ENCODE measurements at regions not wholly inside any gene's neighbourhood (a gene's known extent, or its start where the extent isn't known, plus 50 kb on each side); places are given as distances from the start of the nearest gene placed in this dataset.

GRCh38 chr17:72046643-72047612, 73.9 kb upstream of the SOX9 start:
- no peak overlapping the region for H3K4me3 ChIP-seq (ENCODE audit: insufficient read depth, low read depth, low read length, poor library complexity, severe bottlenecking)
- no peaks in the 10 kb centered on the region for H3K27me3 ChIP-seq (replicated peaks; ENCODE audit: control insufficient read depth, insufficient read depth, low read length, poor library complexity, severe bottlenecking)
- H3K27ac ChIP-seq (ENCODE audit: insufficient read depth, low read length, poor library complexity, severe bottlenecking): no peak overlapping the region
- no peaks in the 10 kb centered on the region for H3K36me3 ChIP-seq (ENCODE audit: control insufficient read depth, insufficient read depth, low read length)
- no peak for DNase-seq
- no peaks in the 10 kb centered on the region for H3K4me1 ChIP-seq (ENCODE audit: control insufficient read depth, insufficient read depth, low read length, poor library complexity, severe bottlenecking)
- H3K9me3 ChIP-seq (ENCODE audit: control insufficient read depth, low read length): no peaks in the 10 kb centered on the region

DNA sequence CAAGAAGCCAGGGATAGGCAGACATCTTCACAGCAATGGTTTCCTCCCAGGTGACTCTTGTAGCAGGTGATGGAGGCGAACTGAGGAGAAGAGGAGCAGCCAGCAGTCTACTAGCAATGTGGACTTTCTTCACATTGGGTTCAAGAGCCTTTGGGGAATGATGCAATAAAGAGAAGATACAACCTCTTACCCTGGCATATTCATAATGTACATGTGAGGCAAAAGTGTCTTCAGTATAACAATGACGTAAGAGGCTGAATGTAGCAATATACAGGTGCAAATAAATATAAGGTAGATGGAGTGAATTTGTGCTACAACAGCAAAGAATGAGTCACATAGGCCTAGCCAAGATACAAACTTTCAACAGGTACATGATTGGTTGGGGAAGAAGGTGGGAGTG, 70.9 kb upstream of the SOX9 start:
- no peaks in the 10 kb centered on the region for H3K9me3 ChIP-seq (ENCODE audit: control insufficient read depth, low read length)
- H3K27ac ChIP-seq (ENCODE audit: insufficient read depth, low read length, poor library complexity, severe bottlenecking): no peak overlapping the region
- DNase-seq: no peak
- no peaks in the 10 kb centered on the region for H3K27me3 ChIP-seq (replicated peaks; ENCODE audit: control insufficient read depth, insufficient read depth, low read length, poor library complexity, severe bottlenecking)
- H3K4me3 ChIP-seq (ENCODE audit: insufficient read depth, low read depth, low read length, poor library complexity, severe bottlenecking): no peak overlapping the region
- H3K36me3 ChIP-seq (ENCODE audit: control insufficient read depth, insufficient read depth, low read length): no peaks in the 10 kb centered on the region
- no peaks in the 10 kb centered on the region for H3K4me1 ChIP-seq (ENCODE audit: control insufficient read depth, insufficient read depth, low read length, poor library complexity, severe bottlenecking)

GRCh38 chr17:72053036-72053435, 67.8 kb upstream of the SOX9 start:
- Histone ChIP-seq H3K27me3 (replicated peaks; ENCODE audit: control insufficient read depth, insufficient read depth, low read length, poor library complexity, severe bottlenecking) (no peaks in the 10 kb centered on the region), H3K4me3 (ENCODE audit: insufficient read depth, low read depth, low read length, poor library complexity, severe bottlenecking) (no peak overlapping the region), H3K27ac (ENCODE audit: insufficient read depth, low read length, poor library complexity, severe bottlenecking) (no peak overlapping the region), H3K9me3 (ENCODE audit: control insufficient read depth, low read length) (no peaks in the 10 kb centered on the region), H3K36me3 (ENCODE audit: control insufficient read depth, insufficient read depth, low read length) (no peaks in the 10 kb centered on the region), H3K4me1 (ENCODE audit: control insufficient read depth, insufficient read depth, low read length, poor library complexity, severe bottlenecking) (no peaks in the 10 kb centered on the region)
- DNase-seq: no peak

DNA sequence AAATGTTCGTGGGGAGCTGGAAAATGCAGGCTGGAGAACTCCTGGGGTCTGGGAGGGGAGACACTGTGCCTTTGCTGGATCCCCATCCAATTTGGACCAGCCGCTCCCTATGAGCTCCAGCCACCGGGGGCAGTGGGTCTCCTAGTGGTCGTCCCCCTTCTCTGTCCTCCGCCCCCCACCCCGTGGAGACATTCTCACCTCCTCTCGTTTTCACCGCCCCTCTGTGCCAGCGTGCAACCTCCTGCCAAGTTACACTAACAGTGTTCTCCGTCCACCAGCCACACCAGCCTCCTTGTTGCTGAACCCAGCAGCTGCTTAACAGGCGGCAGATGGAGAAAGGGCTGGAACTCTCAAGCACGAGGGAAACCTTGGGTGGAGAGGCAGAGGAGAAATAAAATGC, 67.4 kb upstream of the SOX9 start:
- H3K27me3 ChIP-seq (replicated peaks; ENCODE audit: control insufficient read depth, insufficient read depth, low read length, poor library complexity, severe bottlenecking): no peaks in the 10 kb centered on the region
- H3K36me3 ChIP-seq (ENCODE audit: control insufficient read depth, insufficient read depth, low read length): no peaks in the 10 kb centered on the region
- H3K9me3 ChIP-seq (ENCODE audit: control insufficient read depth, low read length): no peaks in the 10 kb centered on the region
- H3K27ac ChIP-seq (ENCODE audit: insufficient read depth, low read length, poor library complexity, severe bottlenecking): no peak overlapping the region
- DNase-seq: no peak
- no peak overlapping the region for H3K4me3 ChIP-seq (ENCODE audit: insufficient read depth, low read depth, low read length, poor library complexity, severe bottlenecking)
- H3K4me1 ChIP-seq (ENCODE audit: control insufficient read depth, insufficient read depth, low read length, poor library complexity, severe bottlenecking): no peaks in the 10 kb centered on the region

DNA sequence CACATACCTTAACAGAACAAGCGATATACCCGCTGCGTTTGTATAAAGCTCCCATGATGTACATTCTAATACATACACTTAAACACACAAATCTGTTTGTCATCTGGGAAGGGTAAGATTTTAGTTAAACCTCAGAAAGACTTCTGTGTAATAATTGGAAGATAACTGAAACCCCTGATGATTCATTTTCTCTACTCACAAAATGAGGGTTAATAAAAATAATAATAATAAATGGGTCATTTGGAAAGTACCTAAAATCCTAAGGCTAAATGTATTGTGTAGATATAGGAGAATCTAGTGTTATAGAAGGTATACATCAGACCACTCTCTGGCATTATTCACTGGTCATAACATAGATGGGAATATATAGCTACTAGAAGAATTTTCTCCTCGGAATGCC, 64.7 kb upstream of the SOX9 start:
- Histone ChIP-seq H3K4me1 (ENCODE audit: control insufficient read depth, insufficient read depth, low read length, poor library complexity, severe bottlenecking) (no peaks in the 10 kb centered on the region), H3K27me3 (replicated peaks; ENCODE audit: control insufficient read depth, insufficient read depth, low read length, poor library complexity, severe bottlenecking) (no peaks in the 10 kb centered on the region), H3K4me3 (ENCODE audit: insufficient read depth, low read depth, low read length, poor library complexity, severe bottlenecking) (no peak overlapping the region), H3K36me3 (ENCODE audit: control insufficient read depth, insufficient read depth, low read length) (no peaks in the 10 kb centered on the region), H3K27ac (ENCODE audit: insufficient read depth, low read length, poor library complexity, severe bottlenecking) (no peak overlapping the region), H3K9me3 (ENCODE audit: control insufficient read depth, low read length) (no peaks in the 10 kb centered on the region)
- no peak for DNase-seq

DNA sequence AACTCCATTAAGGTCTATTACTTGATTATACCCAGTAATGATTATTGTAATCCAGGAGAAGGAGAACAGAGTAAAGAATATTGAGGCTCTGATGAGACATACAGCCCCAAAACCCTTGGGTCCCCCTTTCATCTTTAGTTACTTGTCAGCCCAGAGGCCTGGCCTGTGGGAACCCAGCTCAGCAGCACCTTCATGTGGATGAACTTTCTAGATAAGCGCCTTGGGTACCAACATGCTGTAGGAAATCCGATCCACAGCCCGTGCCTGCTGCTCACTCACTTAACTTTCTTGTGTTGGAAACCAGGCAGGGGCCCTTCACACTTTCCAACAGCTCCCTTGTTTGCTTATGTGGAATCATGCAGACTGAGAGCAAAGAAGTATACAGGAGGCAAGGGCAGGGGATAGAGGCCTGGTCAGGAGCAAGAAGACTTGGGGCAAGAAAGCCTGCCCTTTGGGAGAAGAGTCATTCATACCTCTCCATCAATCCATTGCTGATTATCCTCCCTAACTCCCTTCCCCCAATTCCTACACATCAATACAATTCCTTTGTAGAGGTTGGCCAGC, 64.0 kb upstream of the SOX9 start:
- no peak overlapping the region for H3K27ac ChIP-seq (ENCODE audit: insufficient read depth, low read length, poor library complexity, severe bottlenecking)
- no peaks in the 10 kb centered on the region for H3K9me3 ChIP-seq (ENCODE audit: control insufficient read depth, low read length)
- no peaks in the 10 kb centered on the region for H3K27me3 ChIP-seq (replicated peaks; ENCODE audit: control insufficient read depth, insufficient read depth, low read length, poor library complexity, severe bottlenecking)
- H3K4me3 ChIP-seq (ENCODE audit: insufficient read depth, low read depth, low read length, poor library complexity, severe bottlenecking): no peak overlapping the region
- DNase-seq: no peak
- no peaks in the 10 kb centered on the region for H3K36me3 ChIP-seq (ENCODE audit: control insufficient read depth, insufficient read depth, low read length)
- H3K4me1 ChIP-seq (ENCODE audit: control insufficient read depth, insufficient read depth, low read length, poor library complexity, severe bottlenecking): no peaks in the 10 kb centered on the region

DNA sequence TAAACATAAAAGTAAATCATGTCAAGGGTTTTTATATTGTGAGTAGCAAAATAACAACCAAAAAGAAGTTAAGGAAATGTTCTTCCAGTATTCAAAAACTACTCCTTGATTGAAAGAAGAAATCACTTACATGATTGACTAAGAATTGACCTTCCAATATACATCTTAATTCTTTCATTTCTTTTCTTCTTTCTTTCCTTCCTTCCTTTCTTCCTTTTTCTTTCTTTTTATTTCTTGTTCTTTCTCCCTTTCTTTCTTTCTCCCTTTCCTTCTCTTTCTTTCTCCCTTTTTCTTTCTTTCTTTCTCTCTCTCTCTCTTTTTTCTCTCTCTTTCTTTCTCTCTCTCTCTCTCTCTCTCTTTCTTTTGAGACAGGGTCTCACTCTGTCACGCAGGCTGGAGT, 60.7 kb upstream of the SOX9 start:
- no peak for DNase-seq

GRCh38 chr17:72063262-72063661, 57.6 kb upstream of the SOX9 start:
- H3K27me3 ChIP-seq (replicated peaks; ENCODE audit: control insufficient read depth, insufficient read depth, low read length, poor library complexity, severe bottlenecking): no peaks in the 10 kb centered on the region
- H3K4me1 ChIP-seq (ENCODE audit: control insufficient read depth, insufficient read depth, low read length, poor library complexity, severe bottlenecking): no peaks in the 10 kb centered on the region
- no peak for DNase-seq
- no peak overlapping the region for H3K27ac ChIP-seq (ENCODE audit: insufficient read depth, low read length, poor library complexity, severe bottlenecking)
- H3K9me3 ChIP-seq (ENCODE audit: control insufficient read depth, low read length): no peaks in the 10 kb centered on the region
- H3K4me3 ChIP-seq (ENCODE audit: insufficient read depth, low read depth, low read length, poor library complexity, severe bottlenecking): no peak overlapping the region
- no peaks in the 10 kb centered on the region for H3K36me3 ChIP-seq (ENCODE audit: control insufficient read depth, insufficient read depth, low read length)

More for the DNA sequence above, 60.7 kb upstream of the SOX9 start:
- Histone ChIP-seq H3K36me3 (ENCODE audit: control insufficient read depth, insufficient read depth, low read length) (no peaks in the 10 kb centered on the region), H3K27me3 (replicated peaks; ENCODE audit: control insufficient read depth, insufficient read depth, low read length, poor library complexity, severe bottlenecking) (no peaks in the 10 kb centered on the region), H3K9me3 (ENCODE audit: control insufficient read depth, low read length) (no peaks in the 10 kb centered on the region), H3K4me1 (ENCODE audit: control insufficient read depth, insufficient read depth, low read length, poor library complexity, severe bottlenecking) (no peaks in the 10 kb centered on the region), H3K27ac (ENCODE audit: insufficient read depth, low read length, poor library complexity, severe bottlenecking) (no peak overlapping the region), H3K4me3 (ENCODE audit: insufficient read depth, low read depth, low read length, poor library complexity, severe bottlenecking) (no peak overlapping the region)

DNA sequence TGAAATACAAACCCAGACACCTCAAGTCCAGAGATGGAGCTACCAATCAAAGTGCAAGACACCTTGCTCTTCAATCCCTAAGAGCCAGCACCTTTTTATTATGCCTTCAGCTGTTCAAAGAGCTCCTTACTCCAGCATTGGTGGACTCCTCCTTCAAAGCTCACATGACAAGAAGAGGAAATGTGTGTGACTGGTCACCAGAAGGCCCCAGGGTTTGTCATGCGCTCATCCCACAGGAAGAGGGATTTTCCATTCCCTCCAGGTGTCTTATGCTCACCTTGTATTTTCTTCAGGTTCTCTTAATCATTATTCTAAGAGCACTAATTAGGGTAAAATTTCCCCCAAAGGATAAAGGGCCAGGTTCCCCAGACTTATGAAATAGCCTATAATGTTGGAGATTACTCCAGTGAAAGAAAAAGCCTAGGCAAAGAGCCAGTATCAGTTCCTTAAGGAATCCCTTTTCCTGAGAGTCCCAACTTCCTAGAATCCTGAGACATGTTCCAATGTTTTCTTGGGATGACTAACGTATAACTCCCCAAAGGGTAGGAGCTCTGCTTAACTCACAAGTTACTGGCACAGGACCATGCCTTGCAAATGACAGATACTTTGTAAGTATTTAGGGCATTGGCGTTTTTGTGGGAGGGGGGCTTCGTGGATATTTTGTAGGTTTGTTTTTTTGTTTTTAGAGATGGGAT, 56.9 kb upstream of the SOX9 start:
- no peaks in the 10 kb centered on the region for H3K27me3 ChIP-seq (replicated peaks; ENCODE audit: control insufficient read depth, insufficient read depth, low read length, poor library complexity, severe bottlenecking)
- no peak for DNase-seq
- H3K36me3 ChIP-seq (ENCODE audit: control insufficient read depth, insufficient read depth, low read length): no peaks in the 10 kb centered on the region
- H3K4me1 ChIP-seq (ENCODE audit: control insufficient read depth, insufficient read depth, low read length, poor library complexity, severe bottlenecking): no peaks in the 10 kb centered on the region
- no peak overlapping the region for H3K27ac ChIP-seq (ENCODE audit: insufficient read depth, low read length, poor library complexity, severe bottlenecking)
- H3K4me3 ChIP-seq (ENCODE audit: insufficient read depth, low read depth, low read length, poor library complexity, severe bottlenecking): no peak overlapping the region
- H3K9me3 ChIP-seq (ENCODE audit: control insufficient read depth, low read length): no peaks in the 10 kb centered on the region
